HL-60 (cell line): ENCODE measurements at regions not wholly inside any gene's neighbourhood (a gene's known extent, or its start where the extent isn't known, plus 50 kb on each side); places are given as distances from the start of the nearest gene placed in this dataset.

Source experiments
- DNase-seq, 2 experiments: peaks; one replicate each; pipeline ENCODE4 v3.0.0-alpha.2; 2010 to 2020; ENCODE audit warnings: low read depth in 1 of 2, low spot score in 1 of 2
- H3K27ac ChIP-seq: fragments of 250-450 bp; sonication (Bioruptor Pico); replicated peaks from 2 replicates; pipeline ENCODE4 v1.5.1; 2020; ENCODE audit warnings: mild to moderate bottlenecking, moderate library complexity
- H3K27me3 ChIP-seq: fragments of 250-450 bp; sonication (Bioruptor Pico); 2 replicates; pipeline ENCODE4 v1.5.1; 2021; ENCODE audit warnings: mild to moderate bottlenecking, moderate library complexity; ENCODE audit not compliant: insufficient read depth, poor library complexity, severe bottlenecking
- H3K4me3 ChIP-seq: replicated peaks from 2 replicates; pipeline ENCODE4 v1.5.1; 2011; ENCODE audit warnings: mild to moderate bottlenecking, control low read depth, low read length; ENCODE audit not compliant: insufficient read depth
- CTCF ChIP-seq: IDR thresholded peaks from one replicate; pipeline ENCODE4 v1.5.1; 2011; ENCODE audit warnings: low read length, control low read depth, inconsistent platforms; ENCODE audit not compliant: insufficient read depth
- GABPA ChIP-seq: IDR thresholded peaks from 2 replicates; pipeline ENCODE4 v1.6.1; 2012; ENCODE audit warnings: low read depth
- POLR2AphosphoS5 ChIP-seq: IDR thresholded peaks from 2 replicates; pipeline ENCODE4 v1.6.1; 2012; ENCODE audit warnings: low read depth
- REST ChIP-seq: IDR thresholded peaks from 2 replicates; pipeline ENCODE4 v1.6.1; 2012; ENCODE audit warnings: low read depth; ENCODE audit not compliant: insufficient replicate concordance
- SPI1 ChIP-seq: IDR thresholded peaks from 2 replicates; pipeline ENCODE4 v1.6.1; 2012; ENCODE audit warnings: low read depth, mild to moderate bottlenecking, borderline replicate concordance

GRCh38 chr5:35312267-35312666, 82.0 kb upstream of the PRLR start:
- no peak for DNase-seq
- Histone ChIP-seq H3K27ac (no peak overlapping the region), H3K4me3 (no peak overlapping the region)

GRCh38 chr5:35309365-35310130, 79.3 kb upstream of the PRLR start:
- TF ChIP-seq CTCF (no peak), SPI1 (no peak), POLR2AphosphoS5 (no peak), REST (no peak), GABPA (no peak)
- H3K4me3 ChIP-seq = no peak overlapping the region
- no peak overlapping the region for H3K27ac ChIP-seq
- no peaks in the 10 kb centered on the region for H3K27me3 ChIP-seq
- DNase-seq = no peak

More at GRCh38 chr5:35312267-35312666, 82.0 kb upstream of the PRLR start:
- TF ChIP-seq GABPA (no peak), REST (no peak), SPI1 (no peak), POLR2AphosphoS5 (no peak), CTCF (no peak)
- no peaks in the 10 kb centered on the region for H3K27me3 ChIP-seq

GRCh38 chr5:35308421-35308820, 78.1 kb upstream of the PRLR start:
- H3K4me3 ChIP-seq = no peak overlapping the region
- TF ChIP-seq SPI1 (peak; percentile 68; the same call in 1 of the 2 replicates), POLR2AphosphoS5 (no peak), GABPA (no peak), CTCF (no peak)
- H3K27me3 ChIP-seq = no peaks in the 10 kb centered on the region
- DNase-seq = peak in 1 of 2 experiments; percentile 40
- no peak overlapping the region for H3K27ac ChIP-seq
